GM21515 (cell line): ENCODE measurements at regions not wholly inside any gene's neighbourhood (a gene's known extent, or its start where the extent isn't known, plus 50 kb on each side); places are given as distances from the start of the nearest gene placed in this dataset.
"Not testable (repeated sequence)": the region's sequence is repeated elsewhere in the genome, so short reads cannot be mapped to it uniquely, and the experiment has no call there.

Source experiments
- ATAC-seq: cut with Tn5 transposase; IDR thresholded peaks from one replicate; pipeline ENCODE4 v1.9.1; 2021; ENCODE audit not compliant: unreplicated experiment

GRCh38 chr12:85424581-85425348 lies 144.7 kb downstream of the ALX1 start:
- peak; percentile 87 for ATAC-seq

GRCh38 chr12:85425349-85425612 lies 145.3 kb downstream of the ALX1 start:
- no peak for ATAC-seq

GRCh38 chr12:85425926-85426325 lies 145.9 kb downstream of the ALX1 start:
- no peak for ATAC-seq

GRCh38 chr12:85433148-85433547 lies 153.1 kb downstream of the ALX1 start:
- not testable (repeated sequence) for ATAC-seq

- no peak for ATAC-seq
Measured at GRCh38 chr12:85440271-85440670, 160.3 kb downstream of the ALX1 start.

- ATAC-seq: no peak
Measured at GRCh38 chr12:85441025-85441424, 161.0 kb downstream of the ALX1 start.

GRCh38 chr12:85441741-85442140 lies 161.7 kb downstream of the ALX1 start:
- ATAC-seq: no peak

- ATAC-seq: no peak
Measured at GRCh38 chr12:85445060-85445938, 165.3 kb downstream of the ALX1 start.

- no peak for ATAC-seq
Measured at GRCh38 chr12:85448031-85448430, 168.0 kb downstream of the ALX1 start.

- ATAC-seq: no peak
Measured at GRCh38 chr12:85448548-85449139, 168.6 kb downstream of the ALX1 start.

GRCh38 chr12:85457016-85457415 lies 177.0 kb downstream of the ALX1 start:
- ATAC-seq: no peak

GRCh38 chr12:85461127-85461526 lies 181.1 kb downstream of the ALX1 start:
- no peak for ATAC-seq

- ATAC-seq: no peak
Measured at GRCh38 chr12:85462888-85463287, 182.9 kb downstream of the ALX1 start.

GRCh38 chr12:85466890-85467289 lies 186.9 kb downstream of the ALX1 start:
- ATAC-seq: no peak

- ATAC-seq: peak; percentile 93
Measured at GRCh38 chr12:85468356-85469157, 188.5 kb downstream of the ALX1 start.

- ATAC-seq: not testable (repeated sequence)
Measured at GRCh38 chr12:85469158-85470086, 189.4 kb downstream of the ALX1 start.

GRCh38 chr12:85475277-85475676 lies 195.3 kb downstream of the ALX1 start:
- not testable (repeated sequence) for ATAC-seq

GRCh38 chr12:85476756-85477155 lies 196.7 kb downstream of the ALX1 start:
- ATAC-seq: no peak

- peak; percentile 86 for ATAC-seq
Measured at GRCh38 chr12:85484387-85484786, 204.4 kb downstream of the ALX1 start.

- ATAC-seq: no peak
Measured at GRCh38 chr12:85489194-85489593, 209.2 kb downstream of the ALX1 start.
